ENCODE measurements at regions not wholly inside any gene's neighbourhood (a gene's known extent, or its start where the extent isn't known, plus 50 kb on each side); places are given as distances from the start of the nearest gene placed in this dataset.

DNA sequence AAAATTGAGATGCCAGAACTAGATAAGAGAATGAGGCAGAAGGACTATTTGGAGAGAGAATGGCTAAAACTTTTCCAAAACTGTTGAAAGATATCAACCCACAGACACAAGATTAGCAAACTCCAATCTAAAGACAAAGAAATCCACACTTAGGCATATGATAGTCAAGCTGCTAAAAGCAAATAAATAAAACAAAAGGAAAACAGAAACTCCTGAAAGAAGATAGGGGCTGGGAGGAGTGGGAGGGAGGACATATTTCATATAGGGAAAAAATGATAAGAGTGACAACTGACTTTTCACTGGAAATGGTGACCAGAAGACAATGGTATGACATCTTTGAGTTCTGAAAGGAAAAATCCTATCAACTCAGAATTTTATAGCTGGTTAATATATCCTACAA lies 105.4 kb upstream of the ADO start:
- TF ChIP-seq ZNF384 (IDR thresholded peaks at IDR 0.05) (no peak), FOXA1 (IDR thresholded peaks at IDR 0.05) (no peak), FOXK2 (IDR thresholded peaks at IDR 0.05) (no peak), HDGF (IDR thresholded peaks at IDR 0.05; ENCODE audit: borderline replicate concordance) (no peak), BHLHE40 (IDR thresholded peaks at IDR 0.05; ENCODE audit: borderline replicate concordance) (no peak), L3MBTL2 (conservative IDR thresholded peaks at IDR 0.05) (no peak), SUZ12 (IDR thresholded peaks at IDR 0.05) (no peak), CTBP1 (IDR thresholded peaks at IDR 0.05; ENCODE audit: borderline replicate concordance) (no peak)
- TF ChIP-seq, protein P1, sequence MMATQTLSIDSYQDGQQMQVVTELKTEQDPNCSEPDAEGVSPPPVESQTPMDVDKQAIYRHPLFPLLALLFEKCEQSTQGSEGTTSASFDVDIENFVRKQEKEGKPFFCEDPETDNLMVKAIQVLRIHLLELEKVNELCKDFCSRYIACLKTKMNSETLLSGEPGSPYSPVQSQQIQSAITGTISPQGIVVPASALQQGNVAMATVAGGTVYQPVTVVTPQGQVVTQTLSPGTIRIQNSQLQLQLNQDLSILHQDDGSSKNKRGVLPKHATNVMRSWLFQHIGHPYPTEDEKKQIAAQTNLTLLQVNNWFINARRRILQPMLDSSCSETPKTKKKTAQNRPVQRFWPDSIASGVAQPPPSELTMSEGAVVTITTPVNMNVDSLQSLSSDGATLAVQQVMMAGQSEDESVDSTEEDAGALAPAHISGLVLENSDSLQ (IDR thresholded peaks at IDR 0.05): no peak
